ENCODE measurements at regions not wholly inside any gene's neighbourhood (a gene's known extent, or its start where the extent isn't known, plus 50 kb on each side); places are given as distances from the start of the nearest gene placed in this dataset.

DNA sequence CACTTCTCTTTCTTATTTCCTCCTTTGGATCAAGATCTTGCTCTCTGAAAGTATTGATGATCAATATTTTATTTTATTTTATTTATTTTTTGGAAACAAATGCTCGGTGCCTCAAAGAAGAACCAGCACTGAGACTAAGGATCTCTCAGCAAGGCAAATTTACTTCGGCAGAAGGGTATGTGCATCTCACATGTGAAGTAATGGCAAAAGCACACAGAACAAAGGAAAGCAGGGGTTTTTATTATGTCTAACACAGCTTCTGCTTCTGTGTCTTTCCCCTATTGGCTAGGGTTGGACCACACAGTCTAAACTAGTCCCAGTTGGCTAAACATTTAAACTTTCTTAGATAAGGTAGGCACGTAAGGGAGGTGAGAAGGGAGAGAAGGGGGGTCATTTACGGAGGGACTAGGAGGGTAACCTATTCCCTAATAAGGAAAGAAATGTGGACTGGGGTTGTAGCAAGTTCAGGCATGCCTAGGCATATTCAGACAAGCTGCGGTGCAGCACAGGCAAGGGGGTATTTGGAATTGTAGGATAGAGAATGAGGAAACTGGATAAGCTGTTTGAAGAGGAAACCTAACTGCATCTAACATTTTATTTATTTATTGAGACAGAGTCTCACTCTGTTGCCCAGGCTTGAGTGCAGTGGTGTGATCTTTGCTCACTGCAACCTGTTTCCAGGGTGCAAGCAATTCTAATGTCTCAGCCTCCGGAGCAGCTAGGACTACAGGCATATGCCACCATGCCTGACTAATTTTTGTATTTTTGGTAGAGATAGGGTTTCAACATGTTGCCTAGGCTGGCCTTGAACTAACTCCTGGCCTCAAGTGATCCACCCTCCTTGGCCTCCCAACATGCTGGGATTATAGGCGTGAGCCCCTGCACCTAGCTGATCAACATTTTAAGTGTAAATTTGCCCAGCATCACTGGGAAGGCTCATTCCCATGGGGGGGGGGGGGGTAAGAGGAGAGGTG, 90.0 kb upstream of the EIF5 start:
- TF ChIP-seq, protein P1, sequence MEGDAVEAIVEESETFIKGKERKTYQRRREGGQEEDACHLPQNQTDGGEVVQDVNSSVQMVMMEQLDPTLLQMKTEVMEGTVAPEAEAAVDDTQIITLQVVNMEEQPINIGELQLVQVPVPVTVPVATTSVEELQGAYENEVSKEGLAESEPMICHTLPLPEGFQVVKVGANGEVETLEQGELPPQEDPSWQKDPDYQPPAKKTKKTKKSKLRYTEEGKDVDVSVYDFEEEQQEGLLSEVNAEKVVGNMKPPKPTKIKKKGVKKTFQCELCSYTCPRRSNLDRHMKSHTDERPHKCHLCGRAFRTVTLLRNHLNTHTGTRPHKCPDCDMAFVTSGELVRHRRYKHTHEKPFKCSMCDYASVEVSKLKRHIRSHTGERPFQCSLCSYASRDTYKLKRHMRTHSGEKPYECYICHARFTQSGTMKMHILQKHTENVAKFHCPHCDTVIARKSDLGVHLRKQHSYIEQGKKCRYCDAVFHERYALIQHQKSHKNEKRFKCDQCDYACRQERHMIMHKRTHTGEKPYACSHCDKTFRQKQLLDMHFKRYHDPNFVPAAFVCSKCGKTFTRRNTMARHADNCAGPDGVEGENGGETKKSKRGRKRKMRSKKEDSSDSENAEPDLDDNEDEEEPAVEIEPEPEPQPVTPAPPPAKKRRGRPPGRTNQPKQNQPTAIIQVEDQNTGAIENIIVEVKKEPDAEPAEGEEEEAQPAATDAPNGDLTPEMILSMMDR (conservative IDR thresholded peaks at IDR 0.05; ENCODE audit: low read length): no peak
- TF ChIP-seq EZH2phosphoT487 (IDR thresholded peaks at IDR 0.05; ENCODE audit: borderline replicate concordance): no peak
